ENCODE measurements at regions not wholly inside any gene's neighbourhood (a gene's known extent, or its start where the extent isn't known, plus 50 kb on each side); places are given as distances from the start of the nearest gene placed in this dataset.
A peak's percentile ranks its signal among the peaks of the same experiment; 100 is the strongest.

DNA sequence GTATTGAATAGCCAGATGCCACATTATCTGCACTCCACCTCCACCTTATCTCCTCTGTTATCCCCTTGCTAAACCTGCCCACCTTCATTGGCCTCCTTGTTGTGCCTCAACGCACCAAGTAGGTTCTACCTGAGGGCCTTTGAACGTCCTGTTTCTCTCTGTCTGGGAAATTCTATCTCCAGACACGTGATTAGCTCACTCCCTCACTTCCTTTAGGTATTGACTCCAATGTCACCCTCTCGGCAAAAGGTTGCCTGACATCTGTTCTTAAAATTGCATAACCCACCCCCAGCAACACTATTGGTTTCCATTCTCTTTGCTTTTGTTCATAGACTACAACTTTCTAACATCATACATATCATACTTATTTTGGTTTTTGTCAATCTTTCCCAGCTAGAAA, 56.5 kb upstream of the MEDAG start:
- H3K36me3 Mint-ChIP-seq (ENCODE audit: low read depth, unreplicated experiment): no peaks in the 10 kb centered on the region
- Histone ChIP-seq H4K20me1 (ENCODE audit: insufficient read depth, low read length) (no peaks in the 10 kb centered on the region), H3K9ac (ENCODE audit: low read length) (no peak overlapping the region), H3K9me3 (ENCODE audit: insufficient read depth, low read depth, low read length) (no peaks in the 10 kb centered on the region), H3K79me2 (ENCODE audit: insufficient read depth, low read length) (no peaks in the 10 kb centered on the region), H2AFZ (ENCODE audit: low read depth, low read length) (no peak overlapping the region), H3K27me3 (ENCODE audit: insufficient read depth, low read length) (no peaks in the 10 kb centered on the region), H3K36me3 (ENCODE audit: insufficient read depth, low read length) (no peaks in the 10 kb centered on the region), H3K27ac (ENCODE audit: low read depth, low read length) (no peak overlapping the region), H3K4me2 (ENCODE audit: low read length) (no peak overlapping the region), H3K4me3 (ENCODE audit: insufficient read depth, low read depth, low read length) (no peak overlapping the region), H3K4me1 (ENCODE audit: insufficient read depth, low read length) (peaks cover 33% of the 10 kb centered on the region)
- no peak overlapping the region for H3K4me3 Mint-ChIP-seq (ENCODE audit: unreplicated experiment)
- FAIRE-seq (no peak), DNase-seq (ENCODE audit: low read depth) (no peak)
- TF ChIP-seq CTCF (IDR thresholded peaks at IDR 0.05; ENCODE audit: insufficient read depth, low read depth, low read length): no peak
- TF ChIP-seq EZH2 (IDR thresholded peaks at IDR 0.05; ENCODE audit: insufficient read depth, low read length): no peak
- peak overlapping the region; percentile 2 for H3K27ac Mint-ChIP-seq (ENCODE audit: unreplicated experiment)
- no peaks in the 10 kb centered on the region for H3K27me3 Mint-ChIP-seq (ENCODE audit: low read depth, unreplicated experiment)
- H3K4me1 Mint-ChIP-seq (ENCODE audit: low read depth, unreplicated experiment): peaks cover 54% of the 10 kb centered on the region
- H3K9me3 Mint-ChIP-seq (ENCODE audit: unreplicated experiment): peaks cover 6% of the 10 kb centered on the region

- Histone ChIP-seq H3K4me3 (ENCODE audit: insufficient read depth, low read depth, low read length) (no peak overlapping the region), H3K27me3 (ENCODE audit: insufficient read depth, low read length) (no peaks in the 10 kb centered on the region), H3K9me3 (ENCODE audit: insufficient read depth, low read depth, low read length) (no peaks in the 10 kb centered on the region), H4K20me1 (ENCODE audit: insufficient read depth, low read length) (no peaks in the 10 kb centered on the region), H2AFZ (ENCODE audit: low read depth, low read length) (no peak overlapping the region), H3K79me2 (ENCODE audit: insufficient read depth, low read length) (no peaks in the 10 kb centered on the region), H3K36me3 (ENCODE audit: insufficient read depth, low read length) (no peaks in the 10 kb centered on the region), H3K9ac (ENCODE audit: low read length) (no peak overlapping the region), H3K4me1 (ENCODE audit: insufficient read depth, low read length) (peaks cover 33% of the 10 kb centered on the region), H3K27ac (ENCODE audit: low read depth, low read length) (no peak overlapping the region), H3K4me2 (ENCODE audit: low read length) (no peak overlapping the region)
- Mint-ChIP-seq H3K27me3 (ENCODE audit: low read depth, unreplicated experiment) (no peaks in the 10 kb centered on the region), H3K9me3 (ENCODE audit: unreplicated experiment) (peaks cover 6% of the 10 kb centered on the region), H3K27ac (ENCODE audit: unreplicated experiment) (peak overlapping the region; percentile 73), H3K36me3 (ENCODE audit: low read depth, unreplicated experiment) (no peaks in the 10 kb centered on the region), H3K4me1 (ENCODE audit: low read depth, unreplicated experiment) (peaks cover 52% of the 10 kb centered on the region), H3K4me3 (ENCODE audit: unreplicated experiment) (no peak overlapping the region)
- TF ChIP-seq EZH2 (IDR thresholded peaks at IDR 0.05; ENCODE audit: insufficient read depth, low read length) (no peak), CTCF (IDR thresholded peaks at IDR 0.05; ENCODE audit: insufficient read depth, low read depth, low read length) (no peak)
- FAIRE-seq: peak; percentile 17
- no peak for DNase-seq (ENCODE audit: low read depth)
Observed at GRCh38 chr13:30850204-30850866, 55.7 kb upstream of the MEDAG start.

DNA sequence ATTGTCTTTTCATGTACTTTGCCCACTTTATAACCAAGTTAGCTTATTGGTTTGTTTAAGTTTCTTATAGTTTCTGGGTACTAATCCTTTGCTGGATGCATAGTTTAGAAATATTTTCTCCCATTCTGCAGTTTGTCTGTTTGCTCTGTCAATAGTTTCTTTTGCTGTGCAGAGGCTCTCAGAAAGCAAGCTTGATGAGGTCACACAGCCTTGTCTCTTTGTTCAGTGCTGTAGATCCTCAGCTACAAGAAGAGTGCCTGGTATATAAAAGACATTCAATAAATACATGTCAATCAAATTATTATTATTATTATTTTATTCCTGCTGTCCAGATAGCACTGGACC, 55.2 kb upstream of the MEDAG start:
- H3K4me3 Mint-ChIP-seq (ENCODE audit: unreplicated experiment): no peak overlapping the region
- Histone ChIP-seq H3K4me2 (ENCODE audit: low read length) (no peak overlapping the region), H3K36me3 (ENCODE audit: insufficient read depth, low read length) (no peaks in the 10 kb centered on the region), H3K4me1 (ENCODE audit: insufficient read depth, low read length) (peaks cover 30% of the 10 kb centered on the region), H3K9ac (ENCODE audit: low read length) (no peak overlapping the region), H4K20me1 (ENCODE audit: insufficient read depth, low read length) (no peaks in the 10 kb centered on the region), H3K79me2 (ENCODE audit: insufficient read depth, low read length) (no peaks in the 10 kb centered on the region), H3K27ac (ENCODE audit: low read depth, low read length) (no peak overlapping the region), H3K9me3 (ENCODE audit: insufficient read depth, low read depth, low read length) (no peaks in the 10 kb centered on the region), H3K27me3 (ENCODE audit: insufficient read depth, low read length) (no peaks in the 10 kb centered on the region), H3K4me3 (ENCODE audit: insufficient read depth, low read depth, low read length) (no peak overlapping the region), H2AFZ (ENCODE audit: low read depth, low read length) (no peak overlapping the region)
- no peak for DNase-seq (ENCODE audit: low read depth)
- peaks cover 48% of the 10 kb centered on the region for H3K4me1 Mint-ChIP-seq (ENCODE audit: low read depth, unreplicated experiment)
- peak overlapping the region; percentile 73 for H3K27ac Mint-ChIP-seq (ENCODE audit: unreplicated experiment)
- H3K27me3 Mint-ChIP-seq (ENCODE audit: low read depth, unreplicated experiment): no peaks in the 10 kb centered on the region
- no peak for TF ChIP-seq EZH2 (IDR thresholded peaks at IDR 0.05; ENCODE audit: insufficient read depth, low read length)
- no peak for TF ChIP-seq CTCF (IDR thresholded peaks at IDR 0.05; ENCODE audit: insufficient read depth, low read depth, low read length)
- H3K36me3 Mint-ChIP-seq (ENCODE audit: low read depth, unreplicated experiment): no peaks in the 10 kb centered on the region
- no peak for FAIRE-seq
- peaks cover 6% of the 10 kb centered on the region for H3K9me3 Mint-ChIP-seq (ENCODE audit: unreplicated experiment)

Data from astrocyte (in vitro differentiated cells and primary cell).